Stimulated activated CD8-positive, alpha-beta memory T cell treated with anti-CD3 and anti-CD28 coated beads, Interleukin-4, amount 100 ng/mL, for 1 hour (primary cell): ENCODE measurements at regions not wholly inside any gene's neighbourhood (a gene's known extent, or its start where the extent isn't known, plus 50 kb on each side); places are given as distances from the start of the nearest gene placed in this dataset.

Experiments
- DNase-seq, 2 donors: peaks; one replicate each; pipeline ENCODE4 v3.0.0-alpha.2; 2020; ENCODE audit warnings: low read depth in 2 of 2, low spot score in 1 of 2

DNA sequence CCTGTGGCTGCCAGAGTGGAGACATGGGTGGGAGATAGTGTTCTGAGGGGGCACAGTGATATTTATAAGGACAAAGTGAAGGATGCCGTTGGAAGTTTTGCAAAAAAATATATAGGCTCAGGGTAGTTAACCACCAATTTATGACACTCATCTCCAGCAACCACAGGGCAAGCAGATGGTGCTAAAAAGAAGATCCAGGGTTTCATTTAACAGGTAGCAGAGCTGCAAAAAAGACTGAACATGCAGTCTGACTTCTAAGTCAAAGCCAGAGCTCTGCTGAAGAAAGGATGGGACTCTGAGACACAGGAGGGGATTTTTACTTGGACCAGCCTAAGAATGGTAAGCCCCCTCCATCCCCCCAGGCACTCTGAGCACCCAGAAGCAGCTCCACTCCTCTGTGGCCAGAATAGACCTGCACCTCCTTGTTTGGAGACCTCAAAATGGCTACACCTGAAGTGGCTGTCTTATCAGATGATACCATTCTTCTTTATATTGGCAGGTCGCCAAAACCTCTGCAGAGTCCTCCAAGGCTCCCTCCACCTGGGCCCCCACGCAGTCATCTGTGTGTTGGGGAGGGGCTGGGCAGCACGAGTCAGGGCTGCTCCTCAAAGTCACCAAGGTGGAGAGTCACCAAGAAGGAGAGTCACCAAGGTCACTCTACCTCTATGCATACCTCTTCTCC lies 161.4 kb upstream of the FAM9B start:
- DNase-seq = no peak

DNA sequence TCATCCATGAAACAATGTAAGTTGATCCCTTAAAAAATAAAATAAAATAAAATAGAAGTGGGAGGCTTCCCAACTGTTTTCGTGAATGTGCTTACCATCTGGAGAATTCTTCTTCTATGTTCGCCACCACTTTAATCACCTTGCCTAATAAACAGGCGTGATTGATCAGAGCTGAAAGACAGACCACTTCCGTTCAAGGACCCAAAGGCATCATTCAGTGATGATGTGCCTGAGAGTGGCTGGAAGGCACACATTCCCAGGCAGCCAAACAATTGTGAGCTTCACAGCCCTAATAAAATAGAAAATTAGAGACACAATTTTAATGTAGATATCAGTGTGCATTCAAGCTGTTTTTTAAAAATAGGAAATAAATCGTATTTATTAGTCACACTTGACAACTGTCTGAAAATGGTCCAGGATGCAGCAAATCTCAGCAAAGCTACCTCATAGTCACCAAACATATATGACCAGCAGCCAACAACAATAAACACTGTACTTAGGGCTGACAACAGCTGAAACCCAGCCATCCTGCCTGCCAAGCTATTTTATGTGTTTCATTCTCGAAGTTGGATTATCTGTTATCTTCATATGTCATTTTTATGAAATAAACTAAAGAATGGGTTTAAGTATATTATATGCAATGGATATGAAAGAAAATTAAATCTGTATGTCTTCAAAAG lies 163.2 kb upstream of the FAM9B start:
- no peak for DNase-seq

DNA sequence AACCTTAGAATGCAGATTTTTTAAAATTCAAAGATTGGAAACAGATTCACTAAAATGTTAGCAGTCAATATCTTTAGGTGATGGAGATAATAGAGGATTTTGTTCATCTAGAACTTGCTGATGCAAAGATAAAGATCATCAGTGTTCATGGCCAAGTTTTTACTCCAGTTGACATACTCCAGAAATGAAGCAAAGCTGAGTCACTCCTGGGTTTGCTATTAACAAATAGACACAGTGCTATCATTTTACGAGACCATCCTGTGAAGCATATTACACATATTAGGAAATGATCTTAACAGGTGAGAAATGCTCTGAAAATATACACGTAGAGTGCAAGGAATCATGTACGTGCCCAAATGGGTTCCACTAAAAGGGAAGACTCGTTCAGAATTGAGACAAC lies 170.6 kb upstream of the FAM9B start:
- DNase-seq = no peak

DNA sequence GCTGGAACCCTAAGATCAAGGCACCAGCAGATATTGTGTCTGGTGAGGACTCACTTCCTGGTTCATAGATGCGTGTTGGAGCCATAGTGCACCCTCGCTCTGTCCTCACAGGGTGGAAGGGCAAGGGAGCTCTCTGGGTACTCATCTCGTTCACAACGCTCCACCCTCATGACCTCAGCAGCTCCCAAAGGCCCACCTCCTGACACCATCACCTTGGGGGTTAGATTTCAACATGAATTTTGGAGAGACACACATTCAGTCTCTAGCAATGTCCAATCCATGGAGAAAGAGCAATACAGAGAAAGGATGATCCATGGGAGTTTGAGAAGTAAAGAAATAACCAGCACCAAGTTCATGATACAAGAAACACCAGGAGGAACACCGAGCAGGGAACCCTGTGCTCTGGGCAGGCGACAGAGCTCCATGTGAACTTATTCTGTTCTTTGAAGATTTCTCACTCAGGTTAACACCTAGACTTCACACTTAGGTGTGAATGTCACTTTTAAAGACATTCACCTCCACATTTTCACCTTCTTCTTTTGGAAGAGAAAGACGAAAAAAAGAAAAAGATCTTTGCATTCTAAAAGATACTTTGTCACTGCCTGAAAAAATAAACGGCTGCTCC lies 171.8 kb upstream of the FAM9B start:
- DNase-seq = no peak

DNA sequence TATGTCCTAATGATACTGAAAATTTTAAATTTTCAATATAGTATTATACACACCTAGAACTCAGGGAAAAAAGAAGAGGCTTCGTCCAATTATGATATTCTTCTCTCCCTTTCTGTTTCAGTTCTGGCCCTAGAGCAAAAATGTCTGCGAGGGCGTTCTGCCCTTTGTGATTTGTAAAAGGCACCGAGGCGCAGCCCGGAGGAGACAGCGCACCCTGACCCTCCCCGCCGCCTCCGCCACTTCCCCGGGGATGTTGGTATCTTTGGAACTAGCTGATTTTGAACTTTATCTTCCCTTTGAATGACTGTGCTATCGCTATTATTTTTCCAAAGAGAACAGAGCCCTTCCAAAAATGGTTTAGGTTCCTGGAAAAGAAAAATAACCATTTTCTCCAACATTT lies 173.2 kb upstream of the FAM9B start:
- DNase-seq = no peak

- no peak for DNase-seq
These were observed 177.3 kb upstream of the FAM9B start for GRCh38 chrX:9211269-9211668.

- no peak for DNase-seq
These were observed 187.9 kb upstream of the FAM9B start for GRCh38 chrX:9221781-9222180.

- DNase-seq = no peak
These were observed 188.4 kb upstream of the FAM9B start for GRCh38 chrX:9222299-9222698.

GRCh38 chrX:9227276-9227675 lies 193.3 kb upstream of the FAM9B start:
- DNase-seq = no peak

GRCh38 chrX:9231491-9231890 lies 197.6 kb upstream of the FAM9B start:
- DNase-seq = no peak

DNA sequence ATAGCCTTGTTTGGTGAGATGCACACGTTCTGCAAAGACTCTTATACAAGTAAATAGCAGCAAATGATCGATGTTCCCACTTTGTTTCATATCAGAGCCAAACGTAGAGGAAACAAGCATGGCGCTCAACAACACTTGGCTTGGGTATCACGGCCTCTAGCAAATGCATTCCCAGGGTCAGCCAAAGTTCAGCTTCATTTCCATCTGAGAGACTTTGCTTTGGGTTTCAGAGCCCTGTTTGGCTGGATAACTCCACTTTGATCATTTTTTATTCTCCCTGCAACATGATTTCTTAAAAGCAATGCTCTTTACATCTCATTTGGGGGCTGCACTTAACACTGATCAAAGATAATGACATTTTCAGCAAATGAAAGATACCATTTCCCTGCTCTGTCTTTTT lies 199.2 kb upstream of the FAM9B start:
- DNase-seq = no peak

- no peak for DNase-seq
These were observed 200.4 kb upstream of the FAM9B start for GRCh38 chrX:9234315-9234714.

DNA sequence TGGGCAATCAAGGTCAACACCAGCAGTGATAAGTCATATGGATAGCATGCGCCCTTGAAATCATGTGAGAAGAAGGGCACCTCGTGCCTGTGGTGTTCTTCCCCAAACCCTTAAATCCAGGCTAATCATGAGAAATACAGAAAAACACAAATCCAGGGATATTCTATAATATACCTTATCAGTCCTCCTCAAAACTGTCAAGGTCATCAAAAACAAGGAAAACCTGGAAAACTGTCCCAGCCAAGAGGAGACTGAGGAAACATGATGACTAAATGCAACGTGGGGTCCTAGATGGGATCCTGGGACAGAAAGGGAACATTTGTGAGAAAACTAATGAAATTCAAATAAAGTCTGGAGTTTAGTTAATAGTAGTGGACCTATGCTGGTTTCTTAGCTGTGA lies 201.8 kb upstream of the FAM9B start:
- DNase-seq = no peak

DNA sequence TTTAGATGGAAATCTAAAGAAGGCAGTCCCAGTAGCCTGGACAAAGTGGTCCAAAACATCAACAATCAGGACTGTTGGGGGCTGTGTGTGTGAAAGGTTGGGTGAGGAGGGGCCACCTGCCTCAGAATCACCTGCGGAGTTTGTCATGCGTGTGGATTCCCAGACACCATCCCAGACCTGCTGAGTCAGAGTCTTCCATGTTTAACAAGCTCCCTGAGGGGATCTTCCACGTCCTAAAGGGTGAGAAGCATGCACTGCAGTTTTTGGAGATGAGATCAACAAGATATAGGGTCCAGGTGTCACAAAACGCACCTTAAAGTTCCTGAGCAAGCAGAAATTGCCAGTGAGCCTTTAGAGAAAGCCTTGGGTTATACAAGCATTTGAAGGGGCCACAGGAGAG lies 207.0 kb upstream of the FAM9B start:
- no peak for DNase-seq

DNA sequence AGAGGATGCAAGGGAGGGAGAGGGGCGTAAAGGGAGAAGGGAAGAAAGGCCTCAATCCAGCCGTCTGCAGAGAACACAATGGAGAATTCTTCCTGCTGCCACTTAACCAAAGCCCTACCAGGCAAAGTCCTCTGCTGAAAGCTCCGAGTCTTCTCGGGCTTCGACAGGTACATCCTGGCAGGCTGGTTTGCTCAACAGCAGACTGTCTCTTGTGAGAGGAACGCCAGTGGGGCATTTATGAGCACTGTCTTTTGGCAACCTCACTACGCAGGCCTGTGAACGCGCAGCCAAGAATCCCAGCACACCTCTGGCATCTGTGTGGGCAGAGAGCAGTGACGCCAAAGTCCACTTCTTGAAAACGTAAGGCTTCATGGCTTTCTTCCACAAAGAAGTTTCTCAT lies 207.5 kb upstream of the FAM9B start:
- DNase-seq = no peak

DNA sequence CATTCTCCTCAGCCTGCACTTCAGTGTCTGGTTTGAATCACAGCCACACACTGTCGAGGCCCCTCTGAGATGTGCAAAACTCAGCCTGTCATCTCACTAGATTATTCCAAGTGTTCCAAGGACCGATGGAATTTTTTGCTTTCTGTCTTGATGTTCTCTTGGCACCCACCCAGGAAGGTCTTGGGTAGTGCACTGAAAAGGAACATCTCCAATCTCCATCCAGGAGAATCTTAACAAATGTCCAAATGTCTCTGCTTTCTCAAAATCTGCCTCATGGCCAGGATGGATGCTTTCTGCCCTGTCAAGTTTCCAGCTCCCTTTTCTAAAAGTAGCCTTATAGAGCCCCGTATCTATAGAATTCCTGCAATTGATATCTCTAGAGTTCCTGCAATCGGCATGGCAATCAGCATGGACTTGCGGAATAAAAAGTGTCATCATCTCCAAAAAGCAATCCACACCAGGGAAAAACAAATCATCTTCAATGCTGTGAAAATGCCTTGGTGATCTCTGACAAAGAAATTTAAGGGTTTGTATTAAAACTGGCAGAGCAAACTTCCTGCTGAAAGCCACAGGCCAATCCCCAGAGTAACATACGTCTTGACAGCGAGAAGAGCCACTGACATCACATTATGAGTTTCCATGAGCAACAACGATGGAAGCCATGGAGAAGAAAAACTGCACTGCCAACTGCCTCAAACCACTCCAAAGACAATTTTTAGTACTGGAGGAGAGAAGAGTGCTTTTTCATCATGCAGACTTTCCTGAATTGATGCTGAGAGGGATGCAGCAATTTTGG lies 215.3 kb upstream of the FAM9B start:
- no peak for DNase-seq

DNA sequence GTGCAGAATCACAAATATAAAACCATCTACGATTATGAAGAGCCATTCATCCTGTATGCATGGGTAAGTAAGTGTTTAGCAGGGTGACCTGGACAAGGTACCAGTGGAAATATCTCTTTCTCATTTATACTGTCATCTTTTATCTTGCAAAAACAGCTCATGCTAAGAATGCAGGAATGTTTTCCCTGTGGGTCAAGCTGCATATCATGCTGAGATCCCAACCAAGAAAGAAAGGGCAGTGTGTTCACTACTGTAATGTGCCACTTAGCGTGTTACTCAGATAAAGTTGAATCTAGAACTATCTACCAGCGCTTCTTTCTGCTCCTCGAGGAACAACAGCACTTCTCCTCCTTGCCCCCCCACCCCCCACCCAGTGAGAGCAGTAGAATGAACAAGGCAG lies 212.7 kb upstream of the TBL1X start:
- no peak for DNase-seq

DNA sequence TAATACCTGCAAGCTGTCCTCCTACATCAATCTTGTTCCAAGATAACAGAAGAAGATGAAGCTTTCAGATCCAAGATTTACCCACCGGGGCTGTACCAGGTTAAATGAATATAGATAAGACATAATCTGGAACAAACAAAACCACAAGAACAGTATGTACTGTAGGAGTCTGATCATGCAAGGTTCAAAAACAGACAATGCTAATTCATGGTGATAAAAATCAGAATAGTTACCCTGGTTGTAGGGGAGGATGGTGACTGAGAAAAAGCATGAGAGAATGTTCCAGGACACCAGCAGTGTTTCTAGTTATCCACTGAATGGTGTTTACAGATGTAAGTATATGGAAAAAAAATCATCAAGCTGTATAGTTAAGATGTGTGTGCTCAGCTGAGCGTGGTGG lies 211.6 kb upstream of the TBL1X start:
- no peak for DNase-seq

GRCh38 chrX:9257718-9258420 lies 207.0 kb upstream of the TBL1X start:
- DNase-seq = no peak

GRCh38 chrX:9258421-9259104 lies 206.3 kb upstream of the TBL1X start:
- no peak for DNase-seq

- DNase-seq = no peak
These were observed 204.3 kb upstream of the TBL1X start for GRCh38 chrX:9260603-9261002.
